ENCODE measurements at regions not wholly inside any gene's neighbourhood (a gene's known extent, or its start where the extent isn't known, plus 50 kb on each side); places are given as distances from the start of the nearest gene placed in this dataset.

DNA sequence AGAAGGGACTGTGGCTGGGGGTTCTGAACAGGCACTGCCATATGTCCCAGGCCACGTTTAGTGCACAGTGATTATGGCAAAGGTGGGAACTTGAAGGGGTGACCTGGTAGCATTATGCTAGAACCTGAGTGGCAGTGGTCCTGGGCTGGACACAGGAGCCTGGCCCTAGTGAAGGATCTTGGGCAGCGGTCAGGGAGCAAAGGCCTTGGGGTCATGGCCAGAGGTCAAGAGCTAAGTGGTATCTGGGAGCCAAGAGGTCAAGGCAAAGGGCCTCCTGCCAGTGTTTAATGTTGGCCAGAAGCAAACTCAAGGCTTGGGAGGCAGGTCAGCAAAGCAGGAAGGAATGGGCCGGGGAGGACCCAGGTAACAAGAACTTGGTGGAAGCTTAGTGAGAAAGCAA lies 254.5 kb downstream of the CDH26 start:
- TF ChIP-seq, protein P1, sequence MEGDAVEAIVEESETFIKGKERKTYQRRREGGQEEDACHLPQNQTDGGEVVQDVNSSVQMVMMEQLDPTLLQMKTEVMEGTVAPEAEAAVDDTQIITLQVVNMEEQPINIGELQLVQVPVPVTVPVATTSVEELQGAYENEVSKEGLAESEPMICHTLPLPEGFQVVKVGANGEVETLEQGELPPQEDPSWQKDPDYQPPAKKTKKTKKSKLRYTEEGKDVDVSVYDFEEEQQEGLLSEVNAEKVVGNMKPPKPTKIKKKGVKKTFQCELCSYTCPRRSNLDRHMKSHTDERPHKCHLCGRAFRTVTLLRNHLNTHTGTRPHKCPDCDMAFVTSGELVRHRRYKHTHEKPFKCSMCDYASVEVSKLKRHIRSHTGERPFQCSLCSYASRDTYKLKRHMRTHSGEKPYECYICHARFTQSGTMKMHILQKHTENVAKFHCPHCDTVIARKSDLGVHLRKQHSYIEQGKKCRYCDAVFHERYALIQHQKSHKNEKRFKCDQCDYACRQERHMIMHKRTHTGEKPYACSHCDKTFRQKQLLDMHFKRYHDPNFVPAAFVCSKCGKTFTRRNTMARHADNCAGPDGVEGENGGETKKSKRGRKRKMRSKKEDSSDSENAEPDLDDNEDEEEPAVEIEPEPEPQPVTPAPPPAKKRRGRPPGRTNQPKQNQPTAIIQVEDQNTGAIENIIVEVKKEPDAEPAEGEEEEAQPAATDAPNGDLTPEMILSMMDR (conservative IDR thresholded peaks at IDR 0.05): no peak
- Mint-ChIP-seq H3K27ac (ENCODE audit: unreplicated experiment) (no peak overlapping the region), H3K36me3 (ENCODE audit: low read depth) (no peaks in the 10 kb centered on the region), H3K27me3 (ENCODE audit: low read depth) (peaks cover 7% of the 10 kb centered on the region), H3K9me3 (no peaks in the 10 kb centered on the region), H3K4me1 (peaks cover 6% of the 10 kb centered on the region), H3K4me3 (no peak overlapping the region)
- no peak for DNase-seq (ENCODE audit: low read depth, low spot score)

DNA sequence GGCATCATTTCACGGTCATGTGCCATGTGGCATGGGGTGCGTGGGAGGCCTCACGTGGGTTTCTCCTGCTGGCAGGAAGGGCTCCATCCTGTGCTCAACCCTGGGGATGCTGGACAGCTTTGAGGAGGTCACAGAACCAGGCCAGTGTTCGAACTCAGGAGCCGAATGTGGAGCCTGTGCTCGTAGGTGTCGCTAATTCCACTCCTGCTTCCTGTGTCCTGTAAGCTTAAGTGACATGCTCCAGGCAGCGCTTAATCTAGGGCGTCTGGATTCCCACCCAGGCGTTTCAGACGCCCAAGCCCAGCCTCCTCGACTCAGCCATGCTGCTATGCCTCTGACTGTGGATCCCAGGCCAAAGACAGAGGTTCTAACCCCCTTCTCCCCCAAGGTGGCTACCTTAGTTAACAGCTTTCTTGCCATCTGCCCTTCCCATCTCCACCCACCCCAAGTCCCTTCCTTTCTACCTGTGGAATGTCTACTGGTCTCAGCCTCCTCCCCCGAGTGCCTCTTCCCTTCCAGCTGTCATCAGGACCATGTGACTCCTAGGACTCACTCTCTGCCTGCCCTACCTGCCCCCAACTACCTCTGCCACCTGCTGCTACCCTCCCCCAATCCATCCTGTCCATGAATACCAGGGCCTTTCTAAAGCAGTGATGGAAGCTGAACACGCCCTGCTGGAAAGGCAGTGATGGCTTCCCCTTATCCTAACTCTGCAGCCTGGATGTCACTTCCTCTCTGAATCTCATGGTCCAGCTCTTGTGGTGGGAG lies 255.1 kb downstream of the CDH26 start:
- H3K4me3 Mint-ChIP-seq: no peak overlapping the region

DNA sequence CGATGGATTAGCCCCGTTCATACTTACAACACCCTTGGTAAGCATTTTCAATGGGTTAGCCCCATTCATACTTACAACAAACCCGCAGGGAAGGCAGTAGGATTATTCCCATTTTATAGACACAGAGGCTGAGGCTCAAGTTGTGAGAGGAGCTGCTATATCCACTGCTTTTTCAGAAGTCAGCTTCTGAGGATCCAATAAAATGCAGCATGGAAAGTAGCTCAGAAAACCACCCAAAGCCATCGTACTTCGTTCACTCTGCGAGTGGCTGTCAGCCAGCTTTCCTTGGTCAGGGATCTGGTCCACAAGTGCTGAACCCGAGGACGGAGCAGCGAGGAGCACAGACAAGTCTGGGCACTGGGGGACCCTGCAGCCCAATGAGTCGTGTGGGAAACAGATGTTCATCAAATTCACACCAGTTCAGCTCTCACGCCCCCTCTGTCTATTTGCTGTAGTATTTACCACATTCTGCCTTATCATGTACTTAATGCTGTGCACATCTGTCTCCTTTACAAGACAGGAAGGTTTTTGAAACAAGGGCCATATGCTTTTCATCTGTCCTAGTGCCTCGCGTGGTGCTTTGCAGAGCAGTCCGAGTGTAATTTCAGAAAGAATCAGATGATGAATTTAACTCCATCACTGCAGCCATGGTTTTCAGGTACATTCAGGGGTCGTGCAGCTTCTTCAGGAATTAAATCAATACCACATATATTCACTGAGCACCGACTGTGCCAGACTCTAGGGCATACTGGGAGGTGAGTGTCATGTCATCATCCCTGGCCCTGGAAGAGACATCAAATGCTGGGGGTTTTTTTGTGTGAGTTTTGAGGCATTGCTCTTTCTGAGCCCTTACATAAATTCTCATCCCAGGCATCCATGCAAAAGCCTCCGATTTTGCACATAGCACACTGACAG lies 256.9 kb downstream of the CDH26 start:
- H3K4me3 Mint-ChIP-seq: no peak overlapping the region
- H3K9me3 Mint-ChIP-seq: no peaks in the 10 kb centered on the region
- DNase-seq (ENCODE audit: low read depth, low spot score): no peak
- peaks cover 7% of the 10 kb centered on the region for H3K27me3 Mint-ChIP-seq (ENCODE audit: low read depth)
- TF ChIP-seq, protein P1 (conservative IDR thresholded peaks at IDR 0.05): no peak
- H3K4me1 Mint-ChIP-seq: peaks cover 6% of the 10 kb centered on the region
- H3K36me3 Mint-ChIP-seq (ENCODE audit: low read depth): no peaks in the 10 kb centered on the region
- H3K27ac Mint-ChIP-seq (ENCODE audit: unreplicated experiment): no peak overlapping the region

More for the DNA sequence above, 255.1 kb downstream of the CDH26 start:
- TF ChIP-seq, protein P1 (conservative IDR thresholded peaks at IDR 0.05): no peak
- Mint-ChIP-seq H3K27ac (ENCODE audit: unreplicated experiment) (no peak overlapping the region), H3K27me3 (ENCODE audit: low read depth) (peaks cover 7% of the 10 kb centered on the region), H3K4me1 (peaks cover 6% of the 10 kb centered on the region), H3K36me3 (ENCODE audit: low read depth) (no peaks in the 10 kb centered on the region), H3K9me3 (no peaks in the 10 kb centered on the region)
- no peak for DNase-seq (ENCODE audit: low read depth, low spot score)

DNA sequence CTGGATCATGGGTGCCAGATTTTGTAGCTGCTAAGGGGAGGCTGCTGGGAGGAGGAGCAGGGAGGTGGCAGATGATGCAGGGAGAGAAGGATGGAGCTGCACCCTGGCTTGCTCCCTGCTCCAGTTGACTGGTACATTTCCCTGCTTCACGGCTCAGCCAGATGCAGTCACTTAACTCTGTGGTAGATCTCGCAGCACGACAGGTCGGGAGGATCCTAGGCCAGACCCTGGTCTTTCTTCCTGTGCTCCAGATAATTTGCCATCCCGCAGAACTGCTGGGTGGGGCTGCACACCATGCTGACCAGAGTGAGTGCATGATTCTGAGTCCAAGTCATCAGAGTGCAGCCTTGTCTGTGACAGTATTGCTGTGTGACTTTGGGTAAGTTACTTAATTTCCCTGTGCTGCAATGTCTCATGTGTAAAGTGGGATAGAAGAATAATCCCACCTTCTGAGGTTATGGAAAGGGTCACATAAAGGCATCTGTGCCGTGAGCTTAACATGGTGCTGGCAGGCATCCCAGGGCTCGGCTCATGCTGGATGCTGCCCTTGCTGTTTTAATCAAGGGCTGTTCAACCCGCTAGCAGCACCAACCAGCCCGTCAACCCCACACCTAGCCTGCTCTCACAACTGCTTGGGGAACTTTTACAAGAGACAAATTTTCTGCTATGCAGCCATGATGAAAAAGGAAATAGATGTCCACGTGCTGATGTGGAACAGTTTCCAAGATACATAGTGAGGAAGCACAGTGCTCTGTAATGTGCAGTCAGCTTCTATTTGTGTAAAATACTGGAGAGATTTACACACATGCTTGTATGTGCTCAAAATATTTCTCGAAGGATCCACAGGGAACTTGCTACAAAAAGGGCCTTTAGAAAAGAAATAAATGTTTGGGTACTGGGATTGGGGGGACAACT lies 257.9 kb downstream of the CDH26 start:
- no peak overlapping the region for H3K27ac Mint-ChIP-seq (ENCODE audit: unreplicated experiment)
- no peaks in the 10 kb centered on the region for H3K9me3 Mint-ChIP-seq
- H3K36me3 Mint-ChIP-seq (ENCODE audit: low read depth): no peaks in the 10 kb centered on the region
- H3K27me3 Mint-ChIP-seq (ENCODE audit: low read depth): peaks cover 8% of the 10 kb centered on the region
- H3K4me3 Mint-ChIP-seq: no peak overlapping the region
- peaks cover 4% of the 10 kb centered on the region for H3K4me1 Mint-ChIP-seq
- TF ChIP-seq, protein P1 (conservative IDR thresholded peaks at IDR 0.05): no peak
- no peak for DNase-seq (ENCODE audit: low read depth, low spot score)

DNA sequence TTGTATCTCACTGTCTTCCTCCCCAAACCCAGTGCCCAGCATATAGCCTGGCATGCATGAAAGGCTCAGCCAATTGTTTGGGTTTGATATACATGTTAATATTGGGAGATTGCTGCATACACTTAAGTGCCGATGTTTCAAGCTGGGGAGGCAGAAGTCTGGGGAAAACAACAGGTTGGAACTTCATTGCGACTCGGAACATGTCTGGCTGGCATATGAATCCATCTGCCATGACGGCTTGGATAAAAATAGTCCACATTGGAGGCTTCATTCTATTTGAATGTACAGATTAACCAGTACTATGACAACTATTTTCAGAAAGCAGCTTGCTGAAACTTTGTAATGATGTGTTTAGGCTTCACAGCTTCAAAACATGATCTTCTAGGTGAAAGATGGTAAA lies 261.0 kb downstream of the CDH26 start:
- DNase-seq (ENCODE audit: low read depth, low spot score): no peak
- TF ChIP-seq, protein P1 (conservative IDR thresholded peaks at IDR 0.05): no peak
- peaks cover 7% of the 10 kb centered on the region for H3K27me3 Mint-ChIP-seq (ENCODE audit: low read depth)
- H3K27ac Mint-ChIP-seq (ENCODE audit: unreplicated experiment): no peak overlapping the region
- no peaks in the 10 kb centered on the region for H3K4me1 Mint-ChIP-seq
- no peak overlapping the region for H3K4me3 Mint-ChIP-seq
- H3K36me3 Mint-ChIP-seq (ENCODE audit: low read depth): no peaks in the 10 kb centered on the region
- H3K9me3 Mint-ChIP-seq: no peaks in the 10 kb centered on the region

Measured in neural crest cell (in vitro differentiated cells).